ENCODE measurements at regions not wholly inside any gene's neighbourhood (a gene's known extent, or its start where the extent isn't known, plus 50 kb on each side); places are given as distances from the start of the nearest gene placed in this dataset.

- H3K36me3 Mint-ChIP-seq (ENCODE audit: insufficient read depth, unreplicated experiment) = no peaks in the 10 kb centered on the region
- no peak for TF ChIP-seq CTCF (IDR thresholded peaks at IDR 0.05; ENCODE audit: insufficient read depth in 1 of 2, low read depth in 1 of 2, low read length in 1 of 2, severe bottlenecking in 1 of 2, unreplicated experiment in 1 of 2)
- BruUV-seq (replicated peaks) = no TSS peak
- intact Hi-C loops (cut with micrococcal nuclease; ENCODE audit: unreplicated experiment) = no loop called here
- no peak overlapping the region for H3K27ac Mint-ChIP-seq (ENCODE audit: unreplicated experiment)
- H3K9me3 Mint-ChIP-seq (ENCODE audit: unreplicated experiment) = peaks cover 19% of the 10 kb centered on the region
- H3K27me3 Mint-ChIP-seq (ENCODE audit: insufficient read depth, unreplicated experiment) = no peaks in the 10 kb centered on the region
- no peak for DNase-seq
- ChIA-PET CTCF (no interaction called here), POLR2A (no interaction called here)
- Histone ChIP-seq H3K4me1 (no peaks in the 10 kb centered on the region), H3K27me3 (replicated peaks; ENCODE audit: control insufficient read depth, insufficient read depth, low read length) (no peaks in the 10 kb centered on the region), H3K36me3 (ENCODE audit: control insufficient read depth, insufficient read depth, low read length) (no peaks in the 10 kb centered on the region), H3K4me3 (ENCODE audit: low read depth, low read length) (no peak overlapping the region), H3K9me3 (peaks cover 6% of the 10 kb centered on the region; the same call in 1 of the 2 replicates)
- H3K4me1 Mint-ChIP-seq (ENCODE audit: low read depth, unreplicated experiment) = no peaks in the 10 kb centered on the region
- H3K4me3 Mint-ChIP-seq (ENCODE audit: unreplicated experiment) = no peak overlapping the region
Observed at GRCh38 chr12:58657190-58657589, 263.1 kb downstream of the LRIG3 start.

- no peaks in the 10 kb centered on the region for H3K27me3 Mint-ChIP-seq (ENCODE audit: insufficient read depth, unreplicated experiment)
- no peaks in the 10 kb centered on the region for H3K36me3 ChIP-seq (ENCODE audit: control insufficient read depth, insufficient read depth, low read length)
- CTCF ChIA-PET = no interaction called here
Observed at GRCh38 chr12:58665375-58665774, 254.9 kb downstream of the LRIG3 start.

GRCh38 chr12:58668233-58668632 is 252.1 kb downstream of the LRIG3 start:
- no peak for DNase-seq
- H3K9me3 ChIP-seq = no peaks in the 10 kb centered on the region
- intact Hi-C loops (cut with micrococcal nuclease; ENCODE audit: unreplicated experiment) = no loop called here
- Mint-ChIP-seq H3K4me1 (ENCODE audit: low read depth, unreplicated experiment) (no peaks in the 10 kb centered on the region), H3K36me3 (ENCODE audit: insufficient read depth, unreplicated experiment) (no peaks in the 10 kb centered on the region), H3K27ac (ENCODE audit: unreplicated experiment) (no peak overlapping the region), H3K9me3 (ENCODE audit: unreplicated experiment) (no peaks in the 10 kb centered on the region), H3K27me3 (ENCODE audit: insufficient read depth, unreplicated experiment) (no peaks in the 10 kb centered on the region), H3K4me3 (ENCODE audit: unreplicated experiment) (no peak overlapping the region)
- no peaks in the 10 kb centered on the region for H3K27me3 ChIP-seq (replicated peaks; ENCODE audit: control insufficient read depth, insufficient read depth, low read length)
- POLR2A ChIA-PET = no interaction called here
- no peak for TF ChIP-seq CTCF (IDR thresholded peaks at IDR 0.05; ENCODE audit: insufficient read depth in 1 of 2, low read depth in 1 of 2, low read length in 1 of 2, severe bottlenecking in 1 of 2, unreplicated experiment in 1 of 2)
- BruUV-seq (replicated peaks) = no TSS peak
- no peaks in the 10 kb centered on the region for H3K4me1 ChIP-seq
- no peak overlapping the region for H3K4me3 ChIP-seq (ENCODE audit: low read depth, low read length)
- CTCF ChIA-PET = no interaction called here
- H3K36me3 ChIP-seq (ENCODE audit: control insufficient read depth, insufficient read depth, low read length) = no peaks in the 10 kb centered on the region

More at GRCh38 chr12:58665375-58665774, 254.9 kb downstream of the LRIG3 start:
- Mint-ChIP-seq H3K9me3 (ENCODE audit: unreplicated experiment) (no peaks in the 10 kb centered on the region), H3K4me3 (ENCODE audit: unreplicated experiment) (no peak overlapping the region), H3K4me1 (ENCODE audit: low read depth, unreplicated experiment) (no peaks in the 10 kb centered on the region), H3K36me3 (ENCODE audit: insufficient read depth, unreplicated experiment) (no peaks in the 10 kb centered on the region), H3K27ac (ENCODE audit: unreplicated experiment) (no peak overlapping the region)
- no peak for TF ChIP-seq CTCF (IDR thresholded peaks at IDR 0.05; ENCODE audit: insufficient read depth in 1 of 2, low read depth in 1 of 2, low read length in 1 of 2, severe bottlenecking in 1 of 2, unreplicated experiment in 1 of 2)
- POLR2A ChIA-PET = no interaction called here
- intact Hi-C loops (cut with micrococcal nuclease; ENCODE audit: unreplicated experiment) = no loop called here
- Histone ChIP-seq H3K4me1 (no peaks in the 10 kb centered on the region), H3K27me3 (replicated peaks; ENCODE audit: control insufficient read depth, insufficient read depth, low read length) (no peaks in the 10 kb centered on the region), H3K9me3 (no peaks in the 10 kb centered on the region), H3K4me3 (ENCODE audit: low read depth, low read length) (no peak overlapping the region)
- no peak for DNase-seq
- BruUV-seq (replicated peaks) = no TSS peak
